ENCODE measurements at regions not wholly inside any gene's neighbourhood (a gene's known extent, or its start where the extent isn't known, plus 50 kb on each side); places are given as distances from the start of the nearest gene placed in this dataset.

- Histone ChIP-seq H2AFZ (ENCODE audit: low read depth, low read length) (no peak overlapping the region), H3F3A (ENCODE audit: insufficient read depth, low read length, poor library complexity, severe bottlenecking) (no peaks in the 10 kb centered on the region), H3K4me2 (ENCODE audit: low read length) (no peak overlapping the region), H3K27ac (ENCODE audit: low read length) (no peak overlapping the region), H3K9me2 (ENCODE audit: insufficient read depth, low read length) (no peaks in the 10 kb centered on the region), H3K27me3 (ENCODE audit: insufficient read depth, low read depth, low read length) (no peaks in the 10 kb centered on the region), H3K4me3 (ENCODE audit: low read length) (no peak overlapping the region), H3K79me2 (replicated peaks; ENCODE audit: insufficient read depth, low read length) (no peaks in the 10 kb centered on the region), H3K36me3 (ENCODE audit: insufficient read depth, low read length) (no peaks in the 10 kb centered on the region), H3K9ac (ENCODE audit: low read length) (no peak overlapping the region), H4K20me1 (ENCODE audit: insufficient read depth) (no peaks in the 10 kb centered on the region), H3K9me3 (ENCODE audit: low read length) (no peaks in the 10 kb centered on the region)
- no peak for TF ChIP-seq MXI1 (conservative IDR thresholded peaks at IDR 0.05; ENCODE audit: poor library complexity, severe bottlenecking)
- TF ChIP-seq CTCF (IDR thresholded peaks at IDR 0.05; ENCODE audit: poor library complexity, severe bottlenecking), result no peak
- TF ChIP-seq TAF1 (IDR thresholded peaks at IDR 0.05; ENCODE audit: low read depth), result no peak
- TF ChIP-seq SMC3 (conservative IDR thresholded peaks at IDR 0.05; ENCODE audit: poor library complexity), result no peak
- no peak for TF ChIP-seq EZH2 (IDR thresholded peaks at IDR 0.05; ENCODE audit: borderline replicate concordance, insufficient read depth, low read length, poor library complexity, severe bottlenecking)
- no peak for TF ChIP-seq POLR2AphosphoS5 (IDR thresholded peaks at IDR 0.05)
- no peak for TF ChIP-seq EP300 (conservative IDR thresholded peaks at IDR 0.05; ENCODE audit: poor library complexity, severe bottlenecking)
- TF ChIP-seq REST (IDR thresholded peaks at IDR 0.05; ENCODE audit: borderline replicate concordance), result no peak
- TF ChIP-seq RAD21 (conservative IDR thresholded peaks at IDR 0.05), result no peak
Measured at GRCh38 chr12:25416516-25416915, 136.6 kb downstream of the LMNTD1 start.

GRCh38 chr12:25415004-25415403, 138.1 kb downstream of the LMNTD1 start:
- Histone ChIP-seq H3F3A (ENCODE audit: insufficient read depth, low read length, poor library complexity, severe bottlenecking) (no peaks in the 10 kb centered on the region), H3K9me3 (ENCODE audit: low read length) (no peaks in the 10 kb centered on the region), H3K79me2 (replicated peaks; ENCODE audit: insufficient read depth, low read length) (no peaks in the 10 kb centered on the region), H2AFZ (ENCODE audit: low read depth, low read length) (no peak overlapping the region), H3K36me3 (ENCODE audit: insufficient read depth, low read length) (no peaks in the 10 kb centered on the region), H3K27me3 (ENCODE audit: insufficient read depth, low read depth, low read length) (no peaks in the 10 kb centered on the region), H3K9ac (ENCODE audit: low read length) (no peak overlapping the region), H3K4me3 (ENCODE audit: low read length) (no peak overlapping the region), H3K4me2 (ENCODE audit: low read length) (no peak overlapping the region), H3K27ac (ENCODE audit: low read length) (no peak overlapping the region), H3K9me2 (ENCODE audit: insufficient read depth, low read length) (no peaks in the 10 kb centered on the region), H4K20me1 (ENCODE audit: insufficient read depth) (no peaks in the 10 kb centered on the region)
- TF ChIP-seq SMC3 (conservative IDR thresholded peaks at IDR 0.05; ENCODE audit: poor library complexity) (no peak), POLR2AphosphoS5 (IDR thresholded peaks at IDR 0.05) (no peak), TAF1 (IDR thresholded peaks at IDR 0.05; ENCODE audit: low read depth) (no peak), REST (IDR thresholded peaks at IDR 0.05; ENCODE audit: borderline replicate concordance) (no peak), CTCF (IDR thresholded peaks at IDR 0.05; ENCODE audit: poor library complexity, severe bottlenecking) (no peak), EP300 (conservative IDR thresholded peaks at IDR 0.05; ENCODE audit: poor library complexity, severe bottlenecking) (no peak), RAD21 (conservative IDR thresholded peaks at IDR 0.05) (no peak), EZH2 (IDR thresholded peaks at IDR 0.05; ENCODE audit: borderline replicate concordance, insufficient read depth, low read length, poor library complexity, severe bottlenecking) (no peak), MXI1 (conservative IDR thresholded peaks at IDR 0.05; ENCODE audit: poor library complexity, severe bottlenecking) (no peak)

All from neural cell (in vitro differentiated cells).